HepG2 (cell line): ENCODE measurements at regions not wholly inside any gene's neighbourhood (a gene's known extent, or its start where the extent isn't known, plus 50 kb on each side); places are given as distances from the start of the nearest gene placed in this dataset.

Source experiments
- ARNTL ChIP-seq: sonication (generic); formaldehyde crosslinking; IDR thresholded peaks from 2 replicates; pipeline ENCODE4 v1.4.0; 2020; ENCODE audit warnings: mild to moderate bottlenecking, missing genetic modification reagents
- CTCF ChIP-seq: sonication (generic); formaldehyde crosslinking; IDR thresholded peaks from 2 replicates; pipeline ENCODE4 v1.5.0; 2020; ENCODE audit warnings: mild to moderate bottlenecking, missing genetic modification reagents, moderate library complexity
- ESRRA ChIP-seq: sonication (generic); formaldehyde crosslinking; IDR thresholded peaks from 2 replicates; pipeline ENCODE4 v1.5.1; 2020; ENCODE audit warnings: mild to moderate bottlenecking, low read depth, missing genetic modification reagents
- EZH2 ChIP-seq: conservative IDR thresholded peaks from 2 replicates; pipeline ENCODE4 v1.6.1; 2012; ENCODE audit warnings: mild to moderate bottlenecking, low read depth, low read length, moderate library complexity
- MLXIP ChIP-seq: sonication (generic); formaldehyde crosslinking; IDR thresholded peaks from 2 replicates; pipeline ENCODE4 v1.9.0; 2021; ENCODE audit warnings: missing genetic modification reagents, borderline replicate concordance
- NFE2L1 ChIP-seq: sonication (generic); formaldehyde crosslinking; IDR thresholded peaks from 2 replicates; pipeline ENCODE4 v1.4.0; 2020; ENCODE audit warnings: missing genetic modification reagents, mild to moderate bottlenecking, borderline replicate concordance
- POLR2A ChIP-seq, 2 experiments: IDR thresholded peaks; 2 replicates each; pipeline ENCODE4 v1.6.1; 2011; ENCODE audit warnings: low read depth in 2 of 2, low read length in 2 of 2, mild to moderate bottlenecking in 1 of 2, moderate library complexity in 1 of 2; ENCODE audit not compliant: insufficient read depth in 1 of 2
- TAF1 ChIP-seq: sonication (generic); formaldehyde crosslinking; IDR thresholded peaks from 2 replicates; pipeline ENCODE4 v1.4.0; 2020; ENCODE audit warnings: missing genetic modification reagents
- TARDBP ChIP-seq: sonication (generic); formaldehyde crosslinking; IDR thresholded peaks from 2 replicates; pipeline ENCODE4 v1.8.0; 2022; ENCODE audit warnings: mild to moderate bottlenecking, missing genetic modification reagents
- TP53 ChIP-seq: sonication (generic); formaldehyde crosslinking; conservative IDR thresholded peaks from 2 replicates; pipeline ENCODE4 v1.4.0; 2020; ENCODE audit warnings: missing genetic modification reagents
- ZNF121 ChIP-seq: sonication (generic); formaldehyde crosslinking; IDR thresholded peaks from 2 replicates; pipeline ENCODE4 v1.5.0; 2020; ENCODE audit warnings: mild to moderate bottlenecking, missing genetic modification reagents
- ZNF350 ChIP-seq: sonication (generic); formaldehyde crosslinking; IDR thresholded peaks from 2 replicates; pipeline ENCODE4 v1.4.0; 2020; ENCODE audit warnings: mild to moderate bottlenecking, low read depth, missing genetic modification reagents, borderline replicate concordance
- ZNF407 ChIP-seq: sonication (generic); formaldehyde crosslinking; IDR thresholded peaks from one replicate; pipeline ENCODE4 v1.5.1; 2020; ENCODE audit warnings: mild to moderate bottlenecking, missing genetic modification reagents; ENCODE audit errors: not compliant biosample characterization

- TF ChIP-seq ARNTL (CRISPR knock-in tag) (no peak), TAF1 (CRISPR knock-in tag) (no peak), POLR2A (IDR thresholded peaks at IDR 0.05; ENCODE audit: insufficient read depth in 1 of 2, low read depth in 2 of 2, low read length in 2 of 2) (no peak), ZNF350 (CRISPR knock-in tag) (no peak), MLXIP (no peak), TARDBP (CRISPR knock-in tag) (no peak), TP53 (CRISPR knock-in tag) (no peak), EZH2 (no peak), ESRRA (CRISPR knock-in tag) (no peak), ZNF121 (CRISPR knock-in tag) (no peak), ZNF407 (no peak), NFE2L1 (CRISPR knock-in tag) (no peak), CTCF (CRISPR knock-in tag) (no peak)
Observed at GRCh38 chr6:139768196-139768595, 393.7 kb upstream of the CITED2 start.
